Body of pancreas (tissue), 4 donors: ENCODE measurements at regions not wholly inside any gene's neighbourhood (a gene's known extent, or its start where the extent isn't known, plus 50 kb on each side); places are given as distances from the start of the nearest gene placed in this dataset.

Source experiments
- POLR2A ChIP-seq, 3 donors: fragments of 450-650 bp; IDR thresholded peaks; one replicate each; pipeline ENCODE4 v1.6.1; 2016; ENCODE audit warnings: antibody characterized with exemption in 3 of 3, mild to moderate bottlenecking in 2 of 3
- TF ChIP-seq, protein P1 (sequence below), 7 experiments: fragments of 450-650 bp in 4 of 7; fragments of 200-600 bp in 3 of 7; sonication (generic) in 3 of 7; IDR thresholded peaks; one replicate each; pipeline ENCODE4 v1.5.1; 2016 to 2019; ENCODE audit warnings: antibody characterized with exemption in 7 of 7

DNA sequence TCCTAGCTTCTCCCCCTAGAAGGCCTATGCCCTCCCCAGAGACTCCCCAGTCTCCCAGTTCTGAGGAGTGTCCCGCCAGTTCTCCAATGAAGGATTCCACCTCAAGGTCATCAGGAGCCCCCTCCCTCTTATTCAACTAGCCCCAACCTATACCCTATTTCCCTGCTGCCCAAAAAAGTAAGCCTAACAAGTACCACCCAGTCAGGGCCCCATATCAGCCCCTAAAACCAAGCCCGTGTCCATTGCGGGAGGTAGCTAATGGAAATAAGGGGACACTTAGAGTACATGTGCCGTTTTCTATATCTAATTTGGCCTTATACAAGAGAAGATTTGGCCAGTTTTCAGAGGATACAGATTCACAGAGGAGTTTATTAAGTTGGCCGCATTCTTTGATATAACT lies 416.2 kb downstream of the MATN1 start:
- TF ChIP-seq, protein P1, sequence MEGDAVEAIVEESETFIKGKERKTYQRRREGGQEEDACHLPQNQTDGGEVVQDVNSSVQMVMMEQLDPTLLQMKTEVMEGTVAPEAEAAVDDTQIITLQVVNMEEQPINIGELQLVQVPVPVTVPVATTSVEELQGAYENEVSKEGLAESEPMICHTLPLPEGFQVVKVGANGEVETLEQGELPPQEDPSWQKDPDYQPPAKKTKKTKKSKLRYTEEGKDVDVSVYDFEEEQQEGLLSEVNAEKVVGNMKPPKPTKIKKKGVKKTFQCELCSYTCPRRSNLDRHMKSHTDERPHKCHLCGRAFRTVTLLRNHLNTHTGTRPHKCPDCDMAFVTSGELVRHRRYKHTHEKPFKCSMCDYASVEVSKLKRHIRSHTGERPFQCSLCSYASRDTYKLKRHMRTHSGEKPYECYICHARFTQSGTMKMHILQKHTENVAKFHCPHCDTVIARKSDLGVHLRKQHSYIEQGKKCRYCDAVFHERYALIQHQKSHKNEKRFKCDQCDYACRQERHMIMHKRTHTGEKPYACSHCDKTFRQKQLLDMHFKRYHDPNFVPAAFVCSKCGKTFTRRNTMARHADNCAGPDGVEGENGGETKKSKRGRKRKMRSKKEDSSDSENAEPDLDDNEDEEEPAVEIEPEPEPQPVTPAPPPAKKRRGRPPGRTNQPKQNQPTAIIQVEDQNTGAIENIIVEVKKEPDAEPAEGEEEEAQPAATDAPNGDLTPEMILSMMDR (IDR thresholded peaks at IDR 0.05), result no peak
- no peak for TF ChIP-seq POLR2A (IDR thresholded peaks at IDR 0.05)
